Fibroblast of lung (primary cell): ENCODE measurements at regions not wholly inside any gene's neighbourhood (a gene's known extent, or its start where the extent isn't known, plus 50 kb on each side); places are given as distances from the start of the nearest gene placed in this dataset.

ENCODE experiments used
- DNase-seq, 2 donors: peaks; one replicate each; pipeline versions ENCODE4 v3.0.0 to v3.0.0-alpha.2; 2010; ENCODE audit warnings: low read depth in 2 of 2
- H2AFZ ChIP-seq: 2 replicates; pipeline ENCODE4 v1.5.1; 2012; ENCODE audit warnings: low read length, control low read depth, inconsistent platforms
- H3K27ac ChIP-seq: 2 replicates; pipeline ENCODE4 v1.5.1; 2011; ENCODE audit warnings: low read length, control low read depth; ENCODE audit not compliant: insufficient read depth
- H3K27me3 ChIP-seq: 2 replicates; pipeline ENCODE4 v1.5.1; 2011; ENCODE audit warnings: mild to moderate bottlenecking, low read length; ENCODE audit not compliant: control insufficient read depth, insufficient read depth
- H3K36me3 ChIP-seq: 2 replicates; pipeline ENCODE4 v1.5.1; 2011; ENCODE audit warnings: low read length; ENCODE audit not compliant: control insufficient read depth, insufficient read depth
- H3K4me1 ChIP-seq: 2 replicates; pipeline ENCODE4 v1.5.1; 2011; ENCODE audit warnings: low read length; ENCODE audit not compliant: control insufficient read depth, insufficient read depth; ENCODE audit errors: extremely low read depth
- H3K4me2 ChIP-seq: 2 replicates; pipeline ENCODE4 v1.5.1; 2011; ENCODE audit warnings: low read length, control low read depth; ENCODE audit not compliant: insufficient read depth; ENCODE audit errors: extremely low read depth
- H3K4me3 ChIP-seq, 4 experiments: fragments of 200-600 bp in 1 of 4; sonication (generic) in 1 of 4; replicated peaks in 1 of 4; 2 replicates each; pipeline ENCODE4 v1.5.1; 2011 to 2016; ENCODE audit warnings: low read length in 4 of 4, low read depth in 3 of 4, mild to moderate bottlenecking in 3 of 4, control low read depth in 2 of 4, inconsistent platforms in 1 of 4, mixed read lengths in 1 of 4; ENCODE audit not compliant: insufficient read depth in 1 of 4; ENCODE audit errors: control extremely low read depth in 1 of 4
- H3K79me2 ChIP-seq: 2 replicates; pipeline ENCODE4 v1.5.1; 2012; ENCODE audit warnings: mild to moderate bottlenecking, low read length, inconsistent platforms; ENCODE audit not compliant: control insufficient read depth, insufficient read depth
- H3K9ac ChIP-seq: 2 replicates; pipeline ENCODE4 v1.5.1; 2011; ENCODE audit warnings: mild to moderate bottlenecking, low read length, control low read depth; ENCODE audit not compliant: insufficient read depth
- H3K9me3 ChIP-seq: 2 replicates; pipeline ENCODE4 v1.5.1; 2012; ENCODE audit warnings: low read depth, low read length; ENCODE audit not compliant: control insufficient read depth, insufficient read depth
- H4K20me1 ChIP-seq: 2 replicates; pipeline ENCODE4 v1.5.1; 2011; ENCODE audit warnings: low read length; ENCODE audit not compliant: control insufficient read depth, insufficient read depth; ENCODE audit errors: extremely low read depth
- EZH2 ChIP-seq: IDR thresholded peaks from 2 replicates; pipeline ENCODE4 v1.5.1; 2012; ENCODE audit warnings: low read length, control low read depth, mild to moderate bottlenecking; ENCODE audit errors: missing control alignments
- TF ChIP-seq, protein P1 (sequence below), 2 donors: IDR thresholded peaks in 1 of 2; conservative IDR thresholded peaks in 1 of 2; 1 replicate in 1 of 2; 2 replicates in 1 of 2; pipeline ENCODE4 v1.5.1; 2011 to 2012; ENCODE audit warnings: low read length in 2 of 2, control low read depth in 1 of 2, inconsistent platforms in 1 of 2, low read depth in 1 of 2, mild to moderate bottlenecking in 1 of 2

DNA sequence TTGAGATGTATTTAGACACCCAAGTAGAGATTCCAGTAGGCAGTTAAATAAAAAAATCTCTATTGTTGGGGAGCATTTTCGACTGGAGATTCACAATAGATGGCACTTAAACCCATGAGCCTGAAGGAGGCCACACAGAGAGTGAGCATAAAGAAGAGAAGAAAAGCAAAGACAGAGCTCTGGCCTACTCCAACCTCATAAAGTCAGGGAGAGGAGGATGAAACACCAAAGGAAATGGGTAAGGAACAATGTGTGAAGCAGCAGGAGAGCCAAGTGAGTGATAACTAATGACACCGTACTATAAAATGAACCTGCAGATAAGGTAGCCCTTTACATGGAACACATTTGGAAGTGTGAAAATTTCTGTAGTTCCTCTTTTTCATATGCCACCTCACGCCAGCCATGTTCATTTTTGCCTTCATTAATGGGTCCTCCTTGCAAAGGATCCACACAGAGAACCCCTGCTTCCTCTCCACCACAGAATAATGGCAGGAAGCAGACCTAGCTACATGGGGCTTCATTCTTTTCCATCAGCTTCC lies 150.0 kb upstream of the SYT10 start:
- no peaks in the 10 kb centered on the region for H4K20me1 ChIP-seq
- H3K79me2 ChIP-seq: no peaks in the 10 kb centered on the region
- H3K27me3 ChIP-seq: no peaks in the 10 kb centered on the region
- no peak overlapping the region for H3K27ac ChIP-seq
- no peak overlapping the region for H3K4me3 ChIP-seq
- H3K4me1 ChIP-seq: no peaks in the 10 kb centered on the region
- H3K4me2 ChIP-seq: no peak overlapping the region
- no peak overlapping the region for H3K9ac ChIP-seq
- no peaks in the 10 kb centered on the region for H3K9me3 ChIP-seq
- TF ChIP-seq, protein P1, sequence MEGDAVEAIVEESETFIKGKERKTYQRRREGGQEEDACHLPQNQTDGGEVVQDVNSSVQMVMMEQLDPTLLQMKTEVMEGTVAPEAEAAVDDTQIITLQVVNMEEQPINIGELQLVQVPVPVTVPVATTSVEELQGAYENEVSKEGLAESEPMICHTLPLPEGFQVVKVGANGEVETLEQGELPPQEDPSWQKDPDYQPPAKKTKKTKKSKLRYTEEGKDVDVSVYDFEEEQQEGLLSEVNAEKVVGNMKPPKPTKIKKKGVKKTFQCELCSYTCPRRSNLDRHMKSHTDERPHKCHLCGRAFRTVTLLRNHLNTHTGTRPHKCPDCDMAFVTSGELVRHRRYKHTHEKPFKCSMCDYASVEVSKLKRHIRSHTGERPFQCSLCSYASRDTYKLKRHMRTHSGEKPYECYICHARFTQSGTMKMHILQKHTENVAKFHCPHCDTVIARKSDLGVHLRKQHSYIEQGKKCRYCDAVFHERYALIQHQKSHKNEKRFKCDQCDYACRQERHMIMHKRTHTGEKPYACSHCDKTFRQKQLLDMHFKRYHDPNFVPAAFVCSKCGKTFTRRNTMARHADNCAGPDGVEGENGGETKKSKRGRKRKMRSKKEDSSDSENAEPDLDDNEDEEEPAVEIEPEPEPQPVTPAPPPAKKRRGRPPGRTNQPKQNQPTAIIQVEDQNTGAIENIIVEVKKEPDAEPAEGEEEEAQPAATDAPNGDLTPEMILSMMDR (conservative IDR thresholded peaks at IDR 0.05 in 1 of 2, IDR thresholded peaks at IDR 0.05 in 1 of 2; ENCODE audit: low read depth in 1 of 2, low read length in 2 of 2): no peak
- no peak for TF ChIP-seq EZH2
- no peak overlapping the region for H2AFZ ChIP-seq
- no peaks in the 10 kb centered on the region for H3K36me3 ChIP-seq
- DNase-seq: no peak

DNA sequence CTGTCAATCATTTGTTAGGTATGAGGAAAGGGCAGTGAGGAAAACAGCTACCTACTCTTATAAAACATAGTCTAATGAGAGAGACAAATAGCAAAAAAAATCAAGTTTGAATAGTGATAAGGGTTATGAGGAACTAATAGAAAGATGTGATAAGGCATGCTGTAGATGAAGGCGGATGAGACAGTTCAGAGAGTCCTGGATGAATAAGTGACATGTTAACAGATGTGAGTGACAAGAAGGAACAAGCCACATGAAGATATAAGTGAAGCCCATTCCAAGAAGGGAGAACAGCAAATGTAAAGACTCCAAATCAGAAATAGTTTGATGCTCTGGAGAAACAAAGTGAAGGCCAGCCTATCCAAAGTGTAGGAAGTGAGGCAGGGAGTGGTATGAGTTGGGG lies 154.1 kb upstream of the SYT10 start:
- Histone ChIP-seq H3K4me1 (no peaks in the 10 kb centered on the region), H2AFZ (no peak overlapping the region), H3K79me2 (no peaks in the 10 kb centered on the region), H3K4me2 (no peak overlapping the region), H3K27ac (no peak overlapping the region), H4K20me1 (no peaks in the 10 kb centered on the region), H3K9ac (no peak overlapping the region), H3K27me3 (no peaks in the 10 kb centered on the region), H3K4me3 (no peak overlapping the region), H3K9me3 (no peaks in the 10 kb centered on the region), H3K36me3 (no peaks in the 10 kb centered on the region)
- TF ChIP-seq, protein P1 (conservative IDR thresholded peaks at IDR 0.05 in 1 of 2, IDR thresholded peaks at IDR 0.05 in 1 of 2; ENCODE audit: low read depth in 1 of 2, low read length in 2 of 2): no peak
- TF ChIP-seq EZH2: no peak
- DNase-seq: no peak

DNA sequence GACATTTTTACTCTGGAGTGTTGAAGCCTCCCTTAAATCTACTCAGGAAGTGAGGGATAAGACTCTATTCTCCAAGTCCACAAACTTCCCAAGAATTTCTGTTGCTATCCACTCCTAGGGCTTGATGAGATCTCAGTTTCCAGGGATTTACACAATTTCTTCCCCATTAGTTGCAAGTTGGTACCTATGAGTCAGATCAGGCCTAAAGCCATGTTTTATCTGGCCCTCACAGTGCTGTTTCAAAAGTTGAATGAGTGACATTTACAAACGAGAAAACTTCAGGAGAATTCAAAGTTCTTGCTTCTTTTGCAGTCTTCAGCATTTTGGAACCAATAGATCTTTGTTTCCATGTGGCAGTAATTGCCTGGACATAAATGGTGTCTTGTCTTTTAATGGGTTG lies 156.4 kb upstream of the SYT10 start:
- peak in 1 of 2 donors; percentile 38 for DNase-seq
- H3K4me3 ChIP-seq: no peak overlapping the region
- no peaks in the 10 kb centered on the region for H3K4me1 ChIP-seq
- H3K79me2 ChIP-seq: no peaks in the 10 kb centered on the region
- no peak overlapping the region for H3K4me2 ChIP-seq
- no peaks in the 10 kb centered on the region for H3K27me3 ChIP-seq
- no peaks in the 10 kb centered on the region for H3K9me3 ChIP-seq
- no peak overlapping the region for H2AFZ ChIP-seq
- H4K20me1 ChIP-seq: no peaks in the 10 kb centered on the region
- no peak for TF ChIP-seq EZH2
- TF ChIP-seq, protein P1 (conservative IDR thresholded peaks at IDR 0.05 in 1 of 2, IDR thresholded peaks at IDR 0.05 in 1 of 2; ENCODE audit: low read depth in 1 of 2, low read length in 2 of 2): no peak
- H3K36me3 ChIP-seq: no peaks in the 10 kb centered on the region
- H3K9ac ChIP-seq: no peak overlapping the region
- H3K27ac ChIP-seq: no peak overlapping the region
